Urothelium cell line (cell line): ENCODE measurements at regions not wholly inside any gene's neighbourhood (a gene's known extent, or its start where the extent isn't known, plus 50 kb on each side); places are given as distances from the start of the nearest gene placed in this dataset.
"Not testable (repeated sequence)": the region's sequence is repeated elsewhere in the genome, so short reads cannot be mapped to it uniquely, and the experiment has no call there.

ENCODE experiments used
- DNase-seq: peaks from one replicate; pipeline ENCODE4 v3.0.0; 2011; ENCODE audit warnings: low spot score, mixed read lengths
- FAIRE-seq: peaks from 2 replicates; lab custom pipeline; 2011; peaks lifted over from hg19 to GRCh38; lab: Jason Lieb, UNC

GRCh38 chr14:71414631-71415403, 507.6 kb downstream of the PCNX1 start:
- DNase-seq, result no peak
- no peak for FAIRE-seq

GRCh38 chr14:71415404-71415690, 508.1 kb downstream of the PCNX1 start:
- no peak for DNase-seq
- FAIRE-seq, result no peak

GRCh38 chr14:71416392-71416791, 509.1 kb downstream of the PCNX1 start:
- no peak for DNase-seq
- FAIRE-seq, result no peak

DNA sequence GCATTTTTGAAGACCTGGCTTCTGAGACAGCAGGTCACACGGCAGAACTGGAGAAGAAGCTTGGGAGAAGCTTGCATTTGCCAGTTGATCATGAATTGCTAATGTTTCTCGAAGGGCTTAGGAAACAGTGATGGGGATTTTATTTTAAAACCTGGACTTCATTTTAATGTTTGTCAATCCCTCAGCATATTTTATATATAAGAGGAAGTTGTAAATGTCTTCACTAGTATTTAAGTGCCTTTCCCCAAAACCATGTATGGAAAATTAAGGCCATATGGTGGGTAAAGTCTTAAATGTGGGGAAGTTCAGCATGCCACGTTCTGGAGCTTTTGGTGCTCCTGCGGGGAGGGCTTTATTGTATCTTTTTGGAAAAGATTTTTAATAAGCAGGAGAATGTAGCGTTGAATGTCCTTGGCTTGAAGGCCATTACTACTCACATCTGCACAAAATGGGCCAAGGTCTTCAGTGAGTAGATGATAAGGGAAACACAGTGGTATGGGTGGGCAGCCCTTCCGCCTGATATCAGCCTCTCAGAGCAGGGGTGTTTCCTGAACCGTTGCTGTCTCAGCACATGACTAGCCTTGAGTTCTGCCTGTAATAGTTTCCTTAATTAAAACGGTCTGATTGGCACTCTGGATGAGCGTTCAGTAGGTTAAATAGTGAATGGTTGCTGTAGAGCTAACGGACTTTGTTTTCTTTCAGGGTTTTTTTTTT, 511.4 kb downstream of the PCNX1 start:
- DNase-seq, result no peak

DNA sequence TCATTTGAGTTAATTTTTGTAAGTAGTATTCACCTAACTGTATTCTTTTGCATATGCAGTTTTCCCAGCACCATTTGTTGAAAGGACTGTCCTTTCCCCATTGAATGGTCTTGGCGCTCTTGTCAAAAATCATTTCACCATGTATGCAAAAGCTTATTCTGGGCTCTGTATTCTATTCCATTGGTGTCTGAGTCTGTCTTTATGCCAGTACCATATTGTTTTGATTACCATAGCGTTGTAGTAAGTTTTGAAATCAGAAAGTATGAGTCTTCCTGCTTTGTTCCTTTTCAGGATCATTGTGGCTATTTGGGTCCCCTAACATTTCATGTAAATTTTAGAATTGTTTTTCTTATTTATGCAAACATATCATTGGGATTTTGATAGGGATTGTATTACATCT, 508.7 kb upstream of the RGS6 start:
- no peak for DNase-seq
- FAIRE-seq, result no peak

More for the DNA sequence above, 511.4 kb downstream of the PCNX1 start:
- no peak for FAIRE-seq

DNA sequence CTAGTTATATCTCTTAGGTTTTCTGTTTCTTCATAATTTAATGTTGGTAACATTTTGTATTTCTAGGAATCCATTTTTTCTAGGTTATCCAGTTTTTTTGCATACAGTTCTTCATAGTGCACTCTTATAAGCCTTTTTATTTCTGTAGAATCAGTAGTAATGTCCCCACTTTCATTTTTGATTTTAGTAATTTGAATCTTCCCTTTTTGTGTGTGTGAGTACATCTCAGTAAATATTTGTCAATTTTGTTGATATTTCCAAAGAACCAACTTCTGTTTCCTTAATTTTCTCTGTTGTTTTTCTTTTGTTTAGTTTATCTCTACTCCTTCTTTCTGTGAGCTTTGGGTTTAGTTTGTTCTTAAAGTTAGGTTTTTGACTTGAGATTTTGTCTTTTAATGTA, 507.3 kb upstream of the RGS6 start:
- FAIRE-seq, result no peak

DNA sequence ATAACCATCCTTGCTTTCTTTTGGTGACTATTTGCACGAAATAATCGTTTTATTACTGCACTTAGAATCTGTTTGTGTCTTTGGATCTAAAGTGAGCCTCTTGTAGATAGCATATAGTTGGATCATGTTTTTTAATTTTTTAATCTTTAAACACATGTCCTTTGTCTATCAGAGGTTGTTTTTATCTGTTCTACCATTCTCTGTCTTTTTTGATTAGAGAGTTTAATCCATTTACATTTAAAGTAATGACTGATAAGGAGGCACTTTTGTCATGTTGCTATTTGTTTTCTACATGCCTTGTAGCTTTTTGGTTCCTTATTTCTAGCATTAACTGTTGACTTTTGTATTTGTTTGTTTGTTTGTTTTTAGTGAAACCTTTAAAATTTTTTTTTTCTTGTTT, 506.2 kb upstream of the RGS6 start:
- FAIRE-seq (no peak), DNase-seq (no peak)

More for the DNA sequence above, 507.3 kb upstream of the RGS6 start:
- no peak for DNase-seq

DNA sequence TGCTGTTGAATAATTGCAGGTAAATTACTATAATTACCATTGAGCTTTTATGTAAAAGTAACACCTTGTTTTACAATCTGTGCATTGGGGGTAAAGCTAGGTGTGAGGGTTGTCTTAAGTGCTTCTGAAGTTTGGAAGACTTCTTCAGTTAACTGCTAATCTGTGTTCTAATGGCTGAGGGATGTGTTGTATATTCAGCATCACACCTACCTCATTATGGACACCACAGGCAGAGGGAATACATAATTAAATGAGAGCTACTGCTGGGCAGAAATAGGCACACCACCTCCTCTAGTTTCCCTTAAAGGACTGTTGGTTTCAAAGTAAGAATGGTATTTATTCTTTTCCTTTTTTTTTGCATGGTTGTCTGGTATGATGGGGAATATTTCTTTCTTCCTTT, 502.3 kb upstream of the RGS6 start:
- FAIRE-seq (peak; percentile 75), DNase-seq (no peak)

- DNase-seq (no peak), FAIRE-seq (no peak)
Observed at GRCh38 chr14:71430321-71430677, 501.9 kb upstream of the RGS6 start.

DNA sequence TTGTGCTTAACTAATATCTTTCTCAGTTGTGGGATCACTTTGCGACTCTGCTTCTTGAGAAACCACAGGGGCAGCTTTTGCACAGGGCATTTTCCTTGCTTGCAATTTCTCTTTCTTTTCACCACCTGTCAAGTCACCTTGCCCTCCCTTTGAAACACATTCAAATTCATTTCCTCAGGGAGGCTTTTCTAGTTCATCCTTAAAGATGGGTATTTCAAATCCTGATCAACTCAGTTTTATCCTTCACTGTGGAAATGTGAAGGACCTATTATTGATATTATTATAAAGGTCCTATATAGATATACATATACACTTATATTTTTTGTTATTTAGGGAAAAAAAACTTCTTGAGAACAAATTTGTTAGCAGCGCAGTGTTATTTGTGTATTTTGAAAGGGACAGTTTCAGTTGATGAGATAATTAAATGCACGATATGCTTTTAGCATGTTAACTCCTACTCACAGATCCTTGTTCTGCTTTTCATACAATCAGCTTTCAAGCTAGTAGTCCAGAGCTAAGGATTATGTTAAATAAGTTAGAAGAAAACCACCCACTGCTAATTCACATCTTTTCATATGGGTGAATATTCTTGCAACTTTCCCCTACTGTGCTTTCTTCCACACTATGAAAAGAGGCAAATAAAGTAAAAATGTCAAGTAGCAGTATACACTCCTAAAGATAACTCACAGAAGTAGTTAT, 501.4 kb upstream of the RGS6 start:
- no peak for DNase-seq
- FAIRE-seq, result peak; percentile 17

GRCh38 chr14:71432334-71433110, 499.7 kb upstream of the RGS6 start:
- FAIRE-seq (peak; percentile 42), DNase-seq (no peak)

GRCh38 chr14:71433303-71433702, 498.9 kb upstream of the RGS6 start:
- FAIRE-seq, result no peak

GRCh38 chr14:71435641-71436040, 496.6 kb upstream of the RGS6 start:
- DNase-seq, result not testable (repeated sequence)

More at GRCh38 chr14:71433303-71433702, 498.9 kb upstream of the RGS6 start:
- DNase-seq, result no peak

DNA sequence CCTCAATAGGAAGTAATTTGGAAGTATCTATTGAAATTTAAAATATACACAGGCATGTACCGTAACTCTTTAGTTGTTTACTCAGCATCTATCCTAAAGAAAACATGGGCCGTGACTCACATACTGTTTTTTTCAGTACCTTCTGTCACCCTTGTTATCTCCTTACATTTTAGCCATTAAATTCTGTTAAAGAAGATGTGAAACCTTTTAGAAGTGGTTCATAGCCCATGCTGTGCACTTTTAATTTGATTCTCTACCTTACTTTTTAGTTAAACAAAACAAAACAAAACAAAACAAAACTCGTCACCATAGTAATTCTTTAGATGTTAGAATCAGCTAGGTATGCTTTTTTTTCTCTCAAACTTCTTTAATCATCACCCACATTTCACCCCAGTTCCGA, 494.4 kb upstream of the RGS6 start:
- DNase-seq (no peak), FAIRE-seq (no peak)

More at GRCh38 chr14:71435641-71436040, 496.6 kb upstream of the RGS6 start:
- FAIRE-seq, result not testable (repeated sequence)

- no peak for DNase-seq
- FAIRE-seq, result peak; percentile 23
Observed at GRCh38 chr14:71438684-71439083, 493.5 kb upstream of the RGS6 start.

DNA sequence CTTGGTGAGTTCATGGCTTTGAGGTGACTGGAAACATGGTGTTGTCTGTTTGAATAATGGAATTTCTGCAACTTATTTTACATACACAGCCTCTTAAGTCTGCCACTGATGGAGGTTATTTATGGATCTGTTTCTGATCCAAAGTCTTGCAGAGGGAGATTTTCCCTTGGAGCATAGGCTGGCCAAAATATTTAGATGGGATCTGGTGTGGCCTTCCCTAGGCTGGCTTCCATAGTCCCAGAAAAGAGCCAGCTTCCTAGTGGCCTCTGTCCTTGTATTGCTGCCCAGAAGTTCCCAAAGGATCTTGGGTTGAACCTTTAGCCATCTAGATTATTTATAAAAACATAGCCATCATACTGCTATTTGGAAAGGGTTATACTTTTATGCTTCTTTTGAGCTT, 491.1 kb upstream of the RGS6 start:
- DNase-seq (no peak), FAIRE-seq (no peak)

DNA sequence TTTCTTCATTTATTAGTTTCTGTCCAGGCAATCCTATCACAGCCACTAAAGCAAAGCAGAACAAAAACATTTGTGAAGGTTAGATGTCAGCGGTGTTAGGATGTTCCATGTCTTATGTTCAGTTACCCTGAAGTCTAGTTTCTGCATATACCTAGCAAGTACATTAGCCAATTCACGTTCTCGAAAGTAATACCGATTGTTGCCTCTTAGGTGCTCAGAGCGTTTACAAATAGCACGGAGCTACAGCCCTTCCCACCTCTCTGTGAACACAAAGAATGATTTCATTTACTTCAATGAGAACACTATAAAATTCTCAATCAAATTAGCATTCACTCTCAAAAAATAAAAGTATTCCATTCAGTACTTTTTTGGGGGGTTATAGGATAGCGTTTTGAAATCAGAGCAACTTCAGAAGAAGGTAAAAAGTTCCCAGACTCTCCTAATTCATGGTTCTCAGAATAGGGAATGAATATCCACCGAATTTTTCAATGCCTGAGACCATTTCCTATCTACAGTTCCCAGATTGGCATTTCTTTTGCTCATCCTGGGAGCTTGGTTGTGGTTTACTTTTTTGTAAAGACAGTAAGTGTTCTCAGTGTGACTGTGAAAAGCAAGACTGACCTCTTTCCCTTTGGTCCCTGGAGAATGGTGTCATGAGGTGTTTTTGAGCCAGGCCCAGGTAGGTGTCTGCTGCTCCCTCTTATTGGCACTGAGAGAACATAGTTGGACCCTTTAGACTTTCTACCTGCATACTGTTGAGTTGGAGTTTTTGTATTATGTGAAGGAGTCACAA, 488.0 kb upstream of the RGS6 start:
- no peak for FAIRE-seq
- DNase-seq, result no peak

GRCh38 chr14:71448431-71449315, 483.6 kb upstream of the RGS6 start:
- FAIRE-seq (peak; percentile 23), DNase-seq (no peak)

DNA sequence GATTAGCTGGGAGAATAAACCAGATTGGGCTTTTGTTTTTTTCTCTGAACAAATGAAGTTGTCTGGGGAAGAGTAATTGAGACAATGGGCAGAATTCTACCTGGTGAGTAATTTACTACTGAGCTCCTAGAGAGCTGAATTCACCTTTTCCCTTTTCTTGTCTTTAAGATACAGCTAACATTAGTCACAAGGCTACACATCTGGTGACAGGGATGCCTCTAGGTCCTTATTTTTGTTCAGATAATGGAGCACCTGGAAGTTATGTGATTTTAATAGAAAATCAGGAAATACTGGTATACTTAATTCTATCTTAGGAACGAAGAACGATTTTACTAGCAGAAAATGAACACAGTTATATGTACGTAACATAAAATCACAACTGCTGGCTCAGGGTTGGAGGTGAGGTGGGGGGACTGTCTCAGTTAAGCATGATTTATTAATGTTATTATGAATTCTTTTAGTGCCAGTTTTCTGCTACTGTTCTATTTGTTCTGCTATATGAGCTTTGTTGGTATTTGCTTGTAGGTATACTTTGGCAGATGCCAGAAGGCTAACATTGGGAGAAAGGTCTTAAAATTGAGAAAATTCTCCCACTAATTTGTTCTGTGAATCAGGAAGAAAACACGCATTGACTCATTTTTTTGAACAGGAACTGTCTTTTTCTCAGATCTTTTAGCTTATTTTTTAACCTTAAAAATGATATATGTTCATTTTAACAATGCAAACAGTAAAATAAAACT, 482.7 kb upstream of the RGS6 start:
- FAIRE-seq, result no peak
- DNase-seq, result no peak
